Dendritic cell treated with granulocyte-macrophage colony-stimulating factor and Interleukin-4, amounts not matched to agents 40 ng/mL and 50 ng/mL, for 4 days (primary cell): ENCODE measurements at regions not wholly inside any gene's neighbourhood (a gene's known extent, or its start where the extent isn't known, plus 50 kb on each side); places are given as distances from the start of the nearest gene placed in this dataset.

Experiments used
- H3K27ac Mint-ChIP-seq: one replicate; pipeline ENCODE4 v1.8.0; 2022; ENCODE audit warnings: mild to moderate bottlenecking, mixed read lengths
- H3K27me3 Mint-ChIP-seq: one replicate; pipeline ENCODE4 v1.8.0; 2022; ENCODE audit warnings: mild to moderate bottlenecking, mixed read lengths
- H3K36me3 Mint-ChIP-seq: one replicate; pipeline ENCODE4 v1.8.0; 2022; ENCODE audit warnings: low read depth, mixed read lengths
- H3K4me1 Mint-ChIP-seq: one replicate; pipeline ENCODE4 v1.8.0; 2022; ENCODE audit warnings: low read depth, mixed read lengths
- H3K4me3 Mint-ChIP-seq: one replicate; pipeline ENCODE4 v1.8.0; 2022; ENCODE audit warnings: mild to moderate bottlenecking, moderate library complexity, mixed read lengths
- H3K9me3 Mint-ChIP-seq: one replicate; pipeline ENCODE4 v1.8.0; 2022; ENCODE audit warnings: mixed read lengths
- intact Hi-C: fragments of 100-400 bp; cut with micrococcal nuclease; formaldehyde crosslinking; loops from one replicate; pipeline ENCODE4 v1.15.0; 2022

DNA sequence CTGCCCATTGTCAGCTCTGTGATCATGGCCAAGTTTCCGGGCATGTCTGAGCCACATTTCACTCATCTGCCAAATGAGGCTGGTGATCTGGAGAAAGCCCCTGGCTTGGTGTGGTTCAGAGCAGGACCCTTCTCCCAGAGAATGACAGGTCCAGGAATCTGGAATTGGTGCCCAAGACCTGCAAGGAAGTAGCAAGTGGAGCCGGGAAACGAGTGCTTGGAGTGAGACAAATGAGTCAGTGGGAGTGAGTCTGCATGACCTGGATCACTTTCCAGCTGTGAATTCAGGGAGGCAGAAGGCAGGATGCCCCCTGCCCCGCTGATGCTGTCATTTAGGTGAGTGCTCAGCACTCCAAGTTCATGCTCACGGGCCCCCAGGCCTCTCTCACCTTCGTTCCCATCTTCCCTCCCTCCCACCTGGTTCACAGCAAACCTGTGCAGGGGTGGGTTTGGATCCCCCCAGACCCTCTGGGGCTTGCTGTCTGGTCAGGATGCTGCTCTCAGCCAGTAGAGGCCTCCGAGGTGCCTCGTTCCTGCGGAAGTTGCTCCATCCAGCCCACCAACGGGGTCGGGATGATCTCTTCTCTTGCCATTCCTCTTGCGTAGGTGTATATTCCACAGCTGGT is 104.4 kb downstream of the INHBB start:
- Mint-ChIP-seq H3K36me3 (no peaks in the 10 kb centered on the region), H3K27me3 (peaks cover 7% of the 10 kb centered on the region), H3K4me1 (no peaks in the 10 kb centered on the region), H3K4me3 (no peak overlapping the region), H3K9me3 (no peaks in the 10 kb centered on the region), H3K27ac (no peak overlapping the region)
- intact Hi-C loops: no loop called here

DNA sequence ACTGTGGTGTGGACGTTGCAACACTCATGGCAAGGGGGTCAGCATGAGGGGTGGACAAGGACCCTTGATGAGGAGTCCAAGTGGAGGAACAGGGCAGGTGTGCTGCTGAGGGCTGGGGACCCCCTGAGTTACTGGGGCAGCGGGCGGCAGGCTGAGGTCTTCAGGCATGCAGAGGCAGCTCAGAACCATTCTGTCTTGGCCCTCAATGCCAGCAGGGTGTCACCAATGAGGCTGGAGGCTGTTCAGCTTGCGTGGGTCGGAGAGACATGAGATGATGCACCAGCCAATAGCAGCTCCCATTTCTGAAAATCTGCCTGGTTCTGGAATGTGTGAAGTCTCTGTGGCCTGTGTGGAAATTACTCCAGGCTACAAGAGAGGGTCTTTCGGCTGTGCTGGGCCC is 105.4 kb downstream of the INHBB start:
- no peaks in the 10 kb centered on the region for H3K9me3 Mint-ChIP-seq
- no peaks in the 10 kb centered on the region for H3K36me3 Mint-ChIP-seq
- no peak overlapping the region for H3K4me3 Mint-ChIP-seq
- intact Hi-C loops: no loop called here
- no peak overlapping the region for H3K27ac Mint-ChIP-seq
- no peaks in the 10 kb centered on the region for H3K4me1 Mint-ChIP-seq
- H3K27me3 Mint-ChIP-seq: peaks cover 6% of the 10 kb centered on the region

DNA sequence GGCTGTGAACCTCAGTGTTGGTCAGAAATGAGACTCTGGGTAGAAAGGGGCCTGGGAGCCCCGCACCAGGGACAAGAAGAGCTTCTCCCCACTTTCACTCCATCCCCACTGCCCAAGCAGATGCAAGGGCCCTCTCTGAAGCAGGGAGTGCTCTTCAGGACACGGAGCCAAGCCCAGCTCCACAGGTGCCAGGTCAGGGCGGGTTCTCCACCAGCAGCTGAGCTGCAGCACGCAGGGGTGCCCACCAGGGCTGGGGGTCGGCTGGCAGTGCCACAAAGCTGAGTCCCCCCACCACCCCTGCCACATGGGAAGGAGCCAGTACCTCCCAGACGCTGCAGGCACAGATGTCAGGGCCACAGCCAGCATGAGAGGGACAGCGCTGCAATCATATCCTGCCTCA is 106.2 kb downstream of the INHBB start:
- H3K27ac Mint-ChIP-seq: no peak overlapping the region
- peaks cover 5% of the 10 kb centered on the region for H3K9me3 Mint-ChIP-seq
- no peaks in the 10 kb centered on the region for H3K36me3 Mint-ChIP-seq
- H3K4me1 Mint-ChIP-seq: no peaks in the 10 kb centered on the region
- peaks cover 9% of the 10 kb centered on the region for H3K27me3 Mint-ChIP-seq
- intact Hi-C loops: no loop called here
- H3K4me3 Mint-ChIP-seq: no peak overlapping the region

DNA sequence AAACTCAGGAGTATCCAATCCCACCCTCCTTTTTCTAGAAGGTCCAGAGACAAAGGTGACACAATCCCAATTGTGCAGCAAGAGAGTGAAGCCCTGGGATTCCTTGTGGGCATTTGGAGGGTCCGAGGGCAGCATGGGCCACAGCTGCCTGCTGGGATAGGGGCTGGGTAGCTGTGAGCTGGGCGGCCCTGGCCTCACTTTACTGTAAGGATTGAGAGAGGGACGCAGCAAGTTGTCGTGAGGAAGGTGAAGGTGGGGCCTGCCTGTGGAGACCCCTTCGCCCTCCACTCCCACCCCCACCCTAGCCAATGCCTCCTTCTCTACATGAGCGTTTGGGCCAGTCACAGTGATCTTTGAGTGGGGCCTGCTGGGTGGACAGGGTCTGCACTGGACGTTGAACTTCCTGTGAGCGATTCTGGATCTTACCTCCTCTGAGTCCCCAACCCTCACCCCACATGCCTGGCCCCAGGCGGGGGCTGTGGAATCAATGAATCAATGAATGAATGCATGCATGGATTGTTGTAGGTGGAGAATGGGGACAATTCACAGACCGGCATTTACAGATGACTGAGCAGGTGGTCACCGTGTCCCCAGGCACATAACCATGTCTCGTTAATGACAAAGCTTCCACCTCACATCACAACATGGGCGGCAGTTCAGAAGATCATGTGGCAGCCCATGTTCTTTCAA is 107.2 kb downstream of the INHBB start:
- Mint-ChIP-seq H3K4me1 (no peaks in the 10 kb centered on the region), H3K9me3 (peaks cover 10% of the 10 kb centered on the region), H3K27me3 (peaks cover 10% of the 10 kb centered on the region), H3K36me3 (no peaks in the 10 kb centered on the region), H3K4me3 (no peak overlapping the region), H3K27ac (no peak overlapping the region)
- intact Hi-C loops: no loop called here

DNA sequence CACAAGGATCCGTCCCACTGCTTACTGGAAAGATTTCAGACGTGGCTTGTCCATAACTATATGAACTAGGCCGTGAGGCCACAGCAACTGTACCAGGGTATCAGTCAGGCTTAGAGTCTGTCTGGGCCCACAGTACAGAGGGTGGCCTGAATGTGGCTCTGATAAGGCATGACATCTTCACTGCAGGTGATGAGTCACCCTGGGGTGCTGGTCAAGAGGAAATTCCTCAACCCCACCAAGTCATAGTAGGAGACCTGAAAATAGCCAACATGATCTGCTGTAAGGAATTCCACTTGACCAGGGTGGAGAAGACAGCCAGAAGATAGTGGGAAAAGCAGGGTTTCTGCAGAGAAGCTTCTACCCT is 107.7 kb downstream of the INHBB start:
- intact Hi-C loops: no loop called here
- H3K27ac Mint-ChIP-seq: no peak overlapping the region
- peaks cover 10% of the 10 kb centered on the region for H3K27me3 Mint-ChIP-seq
- H3K36me3 Mint-ChIP-seq: no peaks in the 10 kb centered on the region
- H3K4me1 Mint-ChIP-seq: no peaks in the 10 kb centered on the region
- H3K4me3 Mint-ChIP-seq: no peak overlapping the region
- H3K9me3 Mint-ChIP-seq: peaks cover 14% of the 10 kb centered on the region

DNA sequence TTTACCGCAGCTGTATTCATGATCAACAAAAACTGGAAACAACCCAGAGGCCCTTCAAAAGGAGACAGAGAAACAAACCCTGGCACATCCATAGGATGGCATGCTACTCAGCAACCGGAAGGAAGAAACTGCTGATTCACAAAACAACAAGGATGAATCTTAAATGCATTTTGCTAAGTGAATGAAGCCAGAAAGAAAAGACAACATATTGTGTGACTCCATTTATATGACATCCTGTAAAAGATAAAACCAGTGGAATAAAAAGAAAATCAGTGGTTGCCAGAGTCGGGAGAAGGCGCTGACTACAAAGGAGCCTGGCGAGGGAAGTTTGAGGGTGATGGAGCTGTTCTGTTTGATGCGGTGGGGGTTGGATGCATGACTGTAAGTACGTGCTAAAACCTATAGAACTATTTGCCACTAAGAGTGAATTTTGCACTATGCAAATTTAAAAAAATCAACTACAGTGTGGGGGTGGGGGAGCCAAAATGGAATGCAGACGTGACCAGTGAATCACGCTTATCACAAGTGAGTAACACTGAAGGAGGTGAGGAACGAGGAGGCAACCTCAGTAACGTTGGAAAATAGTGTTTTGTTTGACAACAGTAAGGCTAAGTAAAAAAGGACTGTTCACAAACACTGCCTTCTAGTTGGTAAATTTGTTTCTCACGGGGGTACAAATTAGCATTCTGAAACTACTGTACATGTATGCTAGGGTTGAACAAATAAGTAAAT is 108.9 kb downstream of the INHBB start:
- no peaks in the 10 kb centered on the region for H3K4me1 Mint-ChIP-seq
- H3K4me3 Mint-ChIP-seq: no peak overlapping the region
- no peaks in the 10 kb centered on the region for H3K36me3 Mint-ChIP-seq
- intact Hi-C loops: no loop called here
- peaks cover 10% of the 10 kb centered on the region for H3K27me3 Mint-ChIP-seq
- peaks cover 22% of the 10 kb centered on the region for H3K9me3 Mint-ChIP-seq
- no peak overlapping the region for H3K27ac Mint-ChIP-seq

DNA sequence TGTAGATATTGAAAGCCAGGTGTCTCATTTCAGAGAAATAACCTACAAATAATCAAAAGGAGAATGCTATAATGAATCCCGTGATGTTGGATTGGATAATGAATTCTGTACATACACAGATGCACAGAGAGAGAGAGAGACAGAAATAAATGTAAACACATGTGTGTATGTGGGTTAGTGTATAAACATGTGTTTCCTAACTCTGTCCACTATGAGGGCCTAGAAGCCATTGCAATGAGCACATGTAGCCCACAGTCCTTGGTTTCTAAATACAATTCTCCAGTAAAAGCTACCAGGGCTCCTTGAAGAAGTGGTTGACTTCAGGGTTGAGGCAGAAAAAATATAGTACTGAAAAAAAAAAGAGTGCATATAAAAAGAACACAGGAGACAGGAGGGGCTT is 109.5 kb downstream of the INHBB start:
- no peak overlapping the region for H3K4me3 Mint-ChIP-seq
- intact Hi-C loops: no loop called here
- H3K27ac Mint-ChIP-seq: no peak overlapping the region
- no peaks in the 10 kb centered on the region for H3K4me1 Mint-ChIP-seq
- H3K27me3 Mint-ChIP-seq: peaks cover 10% of the 10 kb centered on the region
- H3K9me3 Mint-ChIP-seq: peaks cover 22% of the 10 kb centered on the region
- no peaks in the 10 kb centered on the region for H3K36me3 Mint-ChIP-seq

DNA sequence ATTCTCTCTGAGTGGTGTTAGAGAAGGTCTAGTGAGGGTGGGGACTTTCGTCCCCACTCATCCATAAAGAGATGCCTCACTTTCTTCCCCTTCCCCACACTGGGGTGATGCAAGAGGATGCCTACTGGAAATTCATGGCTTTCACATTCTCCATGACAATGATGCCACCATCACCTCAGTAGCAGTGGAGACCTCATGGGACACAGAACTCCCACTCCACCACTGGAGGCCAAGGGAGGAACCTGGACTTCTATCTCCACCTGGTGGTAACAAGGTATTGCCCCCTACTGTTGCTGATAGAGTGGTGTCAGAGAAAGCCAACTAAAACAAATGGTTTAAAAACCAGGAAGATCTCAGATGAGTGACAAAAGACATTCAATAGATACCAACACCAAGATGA is 110.9 kb downstream of the INHBB start:
- Mint-ChIP-seq H3K4me1 (no peaks in the 10 kb centered on the region), H3K4me3 (no peak overlapping the region), H3K27me3 (peaks cover 10% of the 10 kb centered on the region), H3K9me3 (peaks cover 22% of the 10 kb centered on the region), H3K27ac (no peak overlapping the region), H3K36me3 (no peaks in the 10 kb centered on the region)
- intact Hi-C loops: no loop called here

DNA sequence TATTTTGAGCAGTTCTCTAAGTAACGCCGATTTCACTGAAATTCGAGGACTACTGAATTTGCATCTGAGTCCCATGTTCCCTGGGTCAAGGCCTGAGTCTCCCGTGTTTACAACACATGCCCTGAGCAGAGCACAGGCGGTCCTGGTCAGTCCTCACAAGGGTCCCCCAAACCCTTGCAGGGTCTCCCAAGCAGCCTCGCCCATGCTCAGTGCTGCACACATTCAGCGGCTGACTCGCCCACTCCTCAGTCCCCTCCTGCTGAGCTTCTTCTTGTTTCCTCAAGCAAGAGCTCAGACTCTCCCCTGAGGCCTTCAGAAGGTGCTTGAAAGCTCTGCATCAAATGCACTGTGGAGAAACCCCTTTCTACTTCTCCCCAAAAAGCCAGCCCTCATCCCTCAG is 114.6 kb downstream of the INHBB start:
- intact Hi-C loops: no loop called here
- no peaks in the 10 kb centered on the region for H3K36me3 Mint-ChIP-seq
- H3K9me3 Mint-ChIP-seq: peaks cover 22% of the 10 kb centered on the region

DNA sequence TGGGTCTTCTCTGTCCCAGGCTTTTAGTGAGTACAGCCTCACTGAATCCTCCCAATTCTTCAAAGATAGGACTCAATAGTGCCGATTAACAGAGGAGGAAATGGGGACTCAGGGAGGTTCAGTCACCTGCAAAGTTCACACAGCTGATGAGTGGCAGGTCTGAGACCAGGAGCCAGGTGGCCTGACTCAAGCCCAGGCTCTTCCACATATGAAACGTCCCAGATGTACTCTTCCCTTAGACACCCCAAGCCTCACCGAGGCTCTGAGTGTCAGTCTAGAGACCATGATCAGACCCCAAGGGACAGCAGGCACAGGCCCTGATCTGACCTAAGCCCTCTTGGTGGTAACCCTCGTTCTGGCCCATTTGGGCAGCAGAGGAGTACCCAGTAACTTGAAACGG is 115.2 kb downstream of the INHBB start:
- Mint-ChIP-seq H3K27me3 (peaks cover 7% of the 10 kb centered on the region), H3K27ac (no peak overlapping the region), H3K36me3 (no peaks in the 10 kb centered on the region), H3K4me3 (no peak overlapping the region), H3K9me3 (peaks cover 22% of the 10 kb centered on the region), H3K4me1 (no peaks in the 10 kb centered on the region)
- intact Hi-C loops: no loop called here

More for the DNA sequence above, 114.6 kb downstream of the INHBB start:
- Mint-ChIP-seq H3K4me1 (no peaks in the 10 kb centered on the region), H3K4me3 (no peak overlapping the region), H3K27ac (no peak overlapping the region), H3K27me3 (peaks cover 7% of the 10 kb centered on the region)

DNA sequence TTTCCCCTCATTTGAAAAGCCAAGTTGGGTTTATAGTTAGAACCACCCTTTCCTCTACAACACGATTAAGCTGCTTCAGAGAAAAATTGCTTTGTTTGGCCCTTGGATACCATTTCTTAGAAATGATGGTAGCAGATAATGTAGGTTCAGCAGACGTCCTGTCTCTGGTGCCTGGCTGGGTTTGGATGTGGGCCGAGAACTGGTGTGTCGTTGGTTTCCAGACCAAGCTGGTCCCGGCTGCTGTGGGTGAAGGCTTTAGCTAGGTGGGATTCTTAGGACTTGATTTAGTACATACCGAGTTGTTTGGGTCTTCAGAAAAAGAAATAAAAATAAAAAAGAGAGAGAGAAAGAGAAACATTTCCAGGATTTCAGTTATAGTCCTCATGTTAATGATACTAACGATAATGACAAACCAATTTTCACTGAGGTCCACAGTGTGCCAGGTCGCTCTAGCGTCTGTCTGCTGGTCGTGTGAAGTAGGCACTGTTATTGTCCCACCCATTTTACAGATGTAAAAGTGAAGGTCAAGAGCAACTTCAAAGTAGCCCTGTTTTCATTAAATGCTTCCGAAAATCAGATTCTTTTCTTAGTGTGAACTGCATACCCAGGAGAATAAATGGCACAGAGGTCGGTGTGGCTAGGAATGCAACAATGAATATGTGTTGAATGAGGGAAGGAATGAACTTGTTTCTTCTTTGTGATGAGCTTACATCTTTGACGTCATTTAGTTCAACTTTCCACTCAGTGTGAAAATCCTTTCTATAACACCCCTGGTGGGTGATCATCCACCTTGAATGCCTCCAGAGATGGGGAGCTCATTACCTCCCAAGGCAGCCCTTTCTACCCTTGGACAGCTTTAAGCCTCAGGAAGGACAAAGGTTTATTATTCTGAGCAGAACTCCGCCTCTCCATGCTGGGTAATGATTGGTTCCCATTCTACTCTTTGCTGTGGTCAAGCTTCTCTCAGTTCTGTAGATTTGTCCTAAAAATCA is 115.9 kb downstream of the INHBB start:
- intact Hi-C loops: no loop called here
- no peak overlapping the region for H3K4me3 Mint-ChIP-seq
- no peaks in the 10 kb centered on the region for H3K36me3 Mint-ChIP-seq
- H3K27me3 Mint-ChIP-seq: peaks cover 6% of the 10 kb centered on the region
- H3K4me1 Mint-ChIP-seq: no peaks in the 10 kb centered on the region
- peaks cover 21% of the 10 kb centered on the region for H3K9me3 Mint-ChIP-seq
- H3K27ac Mint-ChIP-seq: no peak overlapping the region

DNA sequence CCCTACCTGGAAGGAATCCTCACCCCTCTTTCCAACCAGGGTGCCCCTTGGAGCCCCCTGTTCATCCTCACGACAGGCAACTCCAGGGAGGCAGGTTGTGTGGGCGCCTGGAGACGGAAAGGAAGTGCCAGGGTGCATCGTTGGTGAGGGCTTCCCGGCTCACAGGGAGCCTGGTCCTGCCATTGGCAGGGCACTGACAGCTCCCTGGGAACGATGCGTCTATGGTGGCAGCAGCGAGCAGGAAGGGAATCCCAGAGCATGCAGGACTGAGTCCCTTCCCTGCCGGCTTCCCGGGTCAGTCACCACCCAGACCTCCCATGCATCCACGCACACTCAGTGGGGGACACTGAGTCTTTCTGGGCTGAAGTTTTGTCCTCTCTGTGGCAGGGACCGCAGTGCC is 117.6 kb downstream of the INHBB start:
- H3K9me3 Mint-ChIP-seq: peaks cover 9% of the 10 kb centered on the region

DNA sequence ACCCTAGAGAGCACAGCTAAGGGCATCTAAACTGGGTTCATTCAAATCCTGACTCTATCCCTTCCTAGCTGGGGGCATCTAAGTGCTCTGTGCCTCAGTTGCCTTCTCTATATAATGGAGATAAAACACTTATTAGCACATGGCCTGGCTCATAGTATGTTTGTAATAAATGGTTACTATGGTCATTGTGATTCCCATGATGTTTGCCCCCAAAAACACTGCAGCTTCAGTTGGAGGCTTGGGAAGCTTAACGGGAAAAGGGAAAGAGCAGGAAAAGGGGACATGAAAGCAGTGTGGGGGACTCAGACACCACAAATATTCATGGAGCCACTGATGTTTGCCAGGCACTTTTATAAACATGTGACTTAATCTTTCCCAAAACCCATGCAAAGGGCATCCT is 118.1 kb downstream of the INHBB start:
- Mint-ChIP-seq H3K4me3 (no peak overlapping the region), H3K9me3 (peaks cover 4% of the 10 kb centered on the region), H3K4me1 (no peaks in the 10 kb centered on the region), H3K27ac (no peak overlapping the region), H3K36me3 (no peaks in the 10 kb centered on the region), H3K27me3 (peaks cover 2% of the 10 kb centered on the region)
- intact Hi-C loops: no loop called here

More for the DNA sequence above, 117.6 kb downstream of the INHBB start:
- Mint-ChIP-seq H3K27me3 (peaks cover 2% of the 10 kb centered on the region), H3K4me3 (no peak overlapping the region), H3K27ac (no peak overlapping the region), H3K4me1 (no peaks in the 10 kb centered on the region), H3K36me3 (no peaks in the 10 kb centered on the region)
- intact Hi-C loops: no loop called here
